Karpas-422 (cell line): ENCODE measurements at regions not wholly inside any gene's neighbourhood (a gene's known extent, or its start where the extent isn't known, plus 50 kb on each side); places are given as distances from the start of the nearest gene placed in this dataset.
A peak's percentile ranks its signal among the peaks of the same experiment; 100 is the strongest.

Source experiments
- DNase-seq: peaks from one replicate; pipeline ENCODE4 v3.0.0-alpha.2; 2015
- H2AFZ ChIP-seq: fragments of 200-600 bp; sonication (generic); 2 replicates; pipeline ENCODE4 v1.6.1; 2014; ENCODE audit warnings: antibody characterized with exemption, low read length, mixed read lengths
- H3K27ac ChIP-seq: fragments of 200-600 bp; sonication (generic); 2 replicates; pipeline ENCODE4 v1.5.1; 2014; ENCODE audit warnings: mild to moderate bottlenecking, low read length, moderate library complexity
- H3K27me3 ChIP-seq: fragments of 200-600 bp; sonication (generic); 2 replicates; pipeline ENCODE4 v1.6.1; 2014; ENCODE audit warnings: low read length, mixed read lengths
- H3K36me3 ChIP-seq: fragments of 200-600 bp; sonication (generic); 2 replicates; pipeline ENCODE4 v1.6.1; 2014; ENCODE audit warnings: low read length, mixed read lengths; ENCODE audit not compliant: insufficient read depth
- H3K4me1 ChIP-seq: fragments of 200-600 bp; sonication (generic); 2 replicates; pipeline ENCODE4 v1.6.1; 2014; ENCODE audit warnings: mild to moderate bottlenecking, low read length, mixed read lengths
- H3K4me2 ChIP-seq: fragments of 200-600 bp; sonication (generic); 2 replicates; pipeline ENCODE4 v1.6.1; 2014; ENCODE audit warnings: low read length, low read depth, mild to moderate bottlenecking; ENCODE audit not compliant: poor library complexity, severe bottlenecking
- H3K4me3 ChIP-seq: fragments of 200-600 bp; sonication (generic); 2 replicates; pipeline ENCODE4 v1.5.1; 2014; ENCODE audit warnings: mild to moderate bottlenecking, antibody characterized with exemption, low read length, mixed read lengths
- H3K79me2 ChIP-seq: fragments of 200-600 bp; sonication (generic); 2 replicates; pipeline ENCODE4 v1.6.1; 2014; ENCODE audit warnings: mild to moderate bottlenecking, low read length, mixed read lengths
- H3K9ac ChIP-seq: fragments of 200-600 bp; sonication (generic); 2 replicates; pipeline ENCODE4 v1.6.0; 2014; ENCODE audit warnings: low read length
- H3K9me2 ChIP-seq: fragments of 200-600 bp; sonication (generic), shearing (Covaris generic); replicated peaks from 2 replicates; pipeline ENCODE4 v1.6.0; 2014; ENCODE audit warnings: mild to moderate bottlenecking, low read length, moderate library complexity; ENCODE audit not compliant: insufficient read depth
- H3K9me3 ChIP-seq: fragments of 300-700, 200-600 bp; sonication (generic); 2 replicates; pipeline ENCODE4 v1.6.1; 2014; ENCODE audit warnings: low read length, mixed read lengths
- H4K20me1 ChIP-seq: fragments of 200-600 bp; sonication (generic); 2 replicates; pipeline ENCODE4 v1.6.1; 2014; ENCODE audit warnings: mild to moderate bottlenecking, antibody characterized with exemption, low read length, low read depth; ENCODE audit not compliant: insufficient read depth

DNA sequence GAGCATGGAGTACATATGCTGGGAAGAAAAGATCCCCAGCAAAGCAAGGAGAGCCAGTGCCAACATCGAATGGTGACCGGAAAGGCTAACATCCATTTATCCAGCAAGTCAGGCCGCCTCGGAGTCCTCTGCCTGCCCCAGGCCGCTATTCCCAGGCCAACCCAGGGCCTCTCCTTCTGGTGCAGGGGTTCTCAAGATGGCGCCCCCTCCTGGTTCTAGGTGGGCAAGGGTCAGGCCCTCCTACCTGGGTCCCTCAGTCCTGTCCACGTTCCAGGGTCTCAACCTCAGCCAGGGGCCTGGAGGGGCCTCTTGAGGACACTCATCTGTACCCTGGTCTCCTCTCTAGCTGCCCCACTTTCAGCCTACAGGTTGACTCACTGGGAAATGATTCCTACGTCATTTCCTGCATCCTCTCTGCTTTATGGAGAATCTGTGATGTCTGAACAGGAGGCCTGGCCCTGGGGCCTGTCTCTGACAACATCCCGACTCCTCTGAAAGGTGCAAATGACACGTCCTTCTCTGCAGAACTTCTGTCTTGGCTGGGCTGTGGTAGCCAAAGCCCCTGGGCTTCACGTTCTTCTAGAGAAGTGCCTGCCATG lies 145.3 kb downstream of the PSMG1 start:
- H3K27ac ChIP-seq: no peak overlapping the region
- DNase-seq: peak; percentile 47

GRCh38 chr21:39036581-39036980 lies 146.7 kb downstream of the PSMG1 start:
- Histone ChIP-seq H3K9me2 (no peaks in the 10 kb centered on the region), H3K4me2 (no peak overlapping the region), H3K36me3 (no peaks in the 10 kb centered on the region), H2AFZ (no peak overlapping the region), H3K9me3 (no peaks in the 10 kb centered on the region), H3K4me3 (no peak overlapping the region), H3K27me3 (no peaks in the 10 kb centered on the region), H3K9ac (no peak overlapping the region), H3K79me2 (no peaks in the 10 kb centered on the region), H4K20me1 (no peaks in the 10 kb centered on the region), H3K27ac (no peak overlapping the region), H3K4me1 (no peaks in the 10 kb centered on the region)
- DNase-seq: no peak

More for the DNA sequence above, 145.3 kb downstream of the PSMG1 start:
- H3K9me3 ChIP-seq: no peaks in the 10 kb centered on the region
- H3K9ac ChIP-seq: no peak overlapping the region
- peak overlapping the region; percentile 53; the same call in 1 of the 2 replicates for H2AFZ ChIP-seq
- no peak overlapping the region for H3K4me2 ChIP-seq
- H3K79me2 ChIP-seq: no peaks in the 10 kb centered on the region
- no peak overlapping the region for H3K4me3 ChIP-seq
- no peaks in the 10 kb centered on the region for H3K4me1 ChIP-seq
- H3K9me2 ChIP-seq: no peaks in the 10 kb centered on the region
- H3K36me3 ChIP-seq: no peaks in the 10 kb centered on the region
- H3K27me3 ChIP-seq: no peaks in the 10 kb centered on the region
- H4K20me1 ChIP-seq: no peaks in the 10 kb centered on the region

DNA sequence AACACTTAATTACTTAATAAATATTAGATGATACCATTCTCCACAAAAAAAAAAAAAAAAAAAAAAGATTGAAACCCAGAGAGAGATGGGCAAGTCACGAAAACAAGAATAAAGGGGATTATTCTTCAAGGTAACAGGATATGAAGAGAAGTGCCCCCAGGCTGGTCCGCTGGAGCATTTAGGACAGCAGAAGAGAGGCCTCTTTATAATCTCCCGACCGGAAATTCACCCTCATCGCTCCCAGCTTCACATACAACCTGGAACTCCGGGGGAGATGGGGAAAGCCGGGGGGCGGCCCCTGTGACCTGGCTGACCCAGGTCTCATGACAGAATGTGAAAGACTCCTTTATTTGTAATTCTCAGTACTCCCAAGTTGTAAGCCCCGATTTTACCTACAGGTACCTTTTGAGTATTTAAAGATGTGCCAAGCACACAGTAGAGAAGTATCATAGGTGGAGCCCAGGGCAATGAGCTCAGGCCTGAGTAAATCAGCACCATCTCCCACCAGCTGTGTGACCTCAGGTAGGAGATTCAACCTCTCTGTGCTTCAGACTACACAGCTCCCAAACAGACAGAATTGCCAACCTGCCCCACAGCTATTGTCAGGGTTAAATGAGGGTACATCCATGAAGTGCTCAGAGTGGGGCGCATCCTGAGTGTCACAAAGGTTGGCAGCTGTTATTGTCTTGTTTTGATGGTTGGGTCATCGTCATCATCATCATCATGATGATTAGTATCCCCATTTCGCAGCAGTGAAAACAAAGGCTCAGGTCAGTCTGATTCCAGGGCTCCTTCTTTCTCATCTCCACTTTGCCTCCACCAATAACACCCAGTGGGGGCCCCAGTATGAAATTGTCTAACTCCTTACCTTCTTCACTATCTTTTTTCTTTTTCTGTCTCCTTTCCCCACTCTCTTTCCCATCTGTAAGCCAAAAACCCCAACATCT lies 148.4 kb downstream of the PSMG1 start:
- Histone ChIP-seq H3K4me3 (no peak overlapping the region), H3K4me1 (no peaks in the 10 kb centered on the region), H3K27me3 (no peaks in the 10 kb centered on the region), H2AFZ (no peak overlapping the region), H3K9me2 (no peaks in the 10 kb centered on the region), H3K9me3 (no peaks in the 10 kb centered on the region), H3K27ac (no peak overlapping the region), H3K4me2 (no peak overlapping the region), H3K79me2 (no peaks in the 10 kb centered on the region), H3K9ac (no peak overlapping the region), H4K20me1 (no peaks in the 10 kb centered on the region), H3K36me3 (no peaks in the 10 kb centered on the region)
- DNase-seq: no peak

DNA sequence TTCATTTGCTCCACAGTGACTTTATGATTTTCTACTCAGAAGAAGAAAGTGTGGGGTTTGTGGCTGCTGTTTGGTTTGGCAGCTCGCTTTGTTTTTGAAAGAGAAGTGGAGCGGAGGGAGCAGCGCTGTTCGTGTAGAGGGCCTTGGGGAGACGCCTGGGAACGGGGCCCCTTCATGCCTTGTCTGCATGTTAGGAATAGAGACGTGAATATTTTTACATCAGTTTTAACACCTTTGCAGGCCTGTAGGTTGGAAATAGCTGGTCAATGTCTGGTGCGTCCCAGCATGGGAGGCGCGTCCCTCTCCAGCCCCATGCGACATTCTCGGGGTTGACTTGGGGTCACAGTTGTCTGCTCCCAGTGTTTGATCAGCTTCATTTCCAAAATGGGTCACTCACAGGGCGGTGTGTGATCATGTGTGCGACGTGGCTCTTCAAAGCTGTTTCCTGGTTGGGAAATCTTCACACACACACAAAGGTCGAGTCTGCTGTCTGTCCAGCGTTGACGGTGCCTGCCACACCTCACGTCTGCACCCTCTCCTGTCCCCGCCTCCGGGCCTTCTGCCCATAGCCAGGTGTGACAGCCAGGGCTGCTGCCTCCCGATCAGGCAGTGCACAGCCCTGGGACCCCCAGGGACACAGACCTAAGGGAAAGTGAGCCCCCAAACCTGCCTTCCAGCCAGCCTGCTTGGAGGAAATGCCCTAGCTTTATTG lies 149.2 kb downstream of the PSMG1 start:
- no peaks in the 10 kb centered on the region for H3K79me2 ChIP-seq
- H3K4me2 ChIP-seq: no peak overlapping the region
- H3K4me3 ChIP-seq: no peak overlapping the region
- no peak overlapping the region for H3K9ac ChIP-seq
- no peak overlapping the region for H2AFZ ChIP-seq
- H3K9me2 ChIP-seq: no peaks in the 10 kb centered on the region
- DNase-seq: no peak
- no peaks in the 10 kb centered on the region for H3K9me3 ChIP-seq
- no peak overlapping the region for H3K27ac ChIP-seq
- H4K20me1 ChIP-seq: no peaks in the 10 kb centered on the region
- H3K36me3 ChIP-seq: no peaks in the 10 kb centered on the region
- H3K27me3 ChIP-seq: no peaks in the 10 kb centered on the region
- no peaks in the 10 kb centered on the region for H3K4me1 ChIP-seq

DNA sequence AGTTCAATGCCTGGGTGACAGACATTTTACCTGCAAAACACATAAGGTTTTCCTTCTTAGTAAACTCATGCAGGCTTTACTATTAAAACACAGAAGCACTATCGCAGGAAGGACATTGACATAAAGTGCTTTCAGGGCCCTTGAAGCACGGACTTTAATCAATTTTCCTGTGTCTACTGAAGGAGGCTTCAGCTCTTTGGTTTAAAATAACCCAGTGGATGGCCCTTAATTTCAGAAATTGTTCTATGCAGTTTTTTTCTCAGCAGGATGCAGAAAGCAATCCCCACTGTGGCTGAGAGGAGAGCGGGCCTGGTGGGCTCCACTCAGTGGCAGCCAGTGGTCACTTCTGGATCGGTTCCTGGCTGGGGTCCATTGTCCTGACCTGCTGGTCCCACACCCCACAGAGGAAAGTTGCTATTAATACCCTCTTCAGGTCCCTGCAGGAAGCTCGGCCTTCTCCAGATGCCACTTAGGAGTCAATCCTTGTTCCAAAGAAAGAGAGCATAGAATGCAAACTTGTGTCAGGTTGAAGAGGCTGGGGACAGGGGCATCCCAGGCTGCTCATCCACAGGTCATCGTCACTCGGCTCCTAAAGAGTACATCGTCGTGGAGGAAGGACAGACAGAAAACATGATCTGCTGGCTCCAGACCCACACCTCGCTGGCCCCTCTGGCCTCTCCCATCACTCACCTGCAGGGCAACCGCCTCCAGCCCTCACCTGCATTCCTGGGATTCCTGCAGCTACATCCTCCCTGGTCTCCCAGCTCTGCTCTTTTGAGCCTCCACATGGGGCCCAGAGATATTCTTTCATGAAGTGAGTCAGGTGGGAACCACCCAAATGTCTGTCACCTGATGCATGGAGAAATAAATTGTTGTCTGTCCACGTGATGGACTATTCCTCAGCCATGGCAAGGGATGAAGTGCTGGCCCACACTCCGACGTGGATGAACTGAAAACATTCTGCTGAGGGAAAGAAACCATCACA lies 153.1 kb downstream of the PSMG1 start:
- H3K36me3 ChIP-seq: no peaks in the 10 kb centered on the region
- H3K27me3 ChIP-seq: no peaks in the 10 kb centered on the region
- no peaks in the 10 kb centered on the region for H3K79me2 ChIP-seq
- H3K4me2 ChIP-seq: no peak overlapping the region
- H3K9me2 ChIP-seq: no peaks in the 10 kb centered on the region
- no peak overlapping the region for H3K9ac ChIP-seq
- no peak overlapping the region for H2AFZ ChIP-seq
- no peak for DNase-seq
- no peaks in the 10 kb centered on the region for H4K20me1 ChIP-seq
- no peaks in the 10 kb centered on the region for H3K9me3 ChIP-seq
- H3K4me3 ChIP-seq: no peak overlapping the region
- H3K4me1 ChIP-seq: no peaks in the 10 kb centered on the region
- H3K27ac ChIP-seq: no peak overlapping the region

- Histone ChIP-seq H3K9ac (no peak overlapping the region), H3K4me3 (no peak overlapping the region), H3K4me2 (no peak overlapping the region), H3K79me2 (no peaks in the 10 kb centered on the region), H3K4me1 (no peaks in the 10 kb centered on the region), H2AFZ (no peak overlapping the region), H3K27me3 (no peaks in the 10 kb centered on the region), H3K9me3 (no peaks in the 10 kb centered on the region), H3K27ac (no peak overlapping the region), H3K9me2 (no peaks in the 10 kb centered on the region), H3K36me3 (no peaks in the 10 kb centered on the region), H4K20me1 (no peaks in the 10 kb centered on the region)
- DNase-seq: no peak
Measured at GRCh38 chr21:39029086-39029755, 154.0 kb downstream of the PSMG1 start.

GRCh38 chr21:39025198-39025597 lies 158.1 kb downstream of the PSMG1 start:
- H3K9me2 ChIP-seq: no peaks in the 10 kb centered on the region
- H2AFZ ChIP-seq: no peak overlapping the region
- no peak for DNase-seq
- H3K27me3 ChIP-seq: no peaks in the 10 kb centered on the region
- H3K9ac ChIP-seq: no peak overlapping the region
- no peaks in the 10 kb centered on the region for H3K4me1 ChIP-seq
- no peaks in the 10 kb centered on the region for H3K79me2 ChIP-seq
- H3K4me2 ChIP-seq: no peak overlapping the region
- H3K36me3 ChIP-seq: no peaks in the 10 kb centered on the region
- no peaks in the 10 kb centered on the region for H3K9me3 ChIP-seq
- H3K27ac ChIP-seq: no peak overlapping the region
- no peak overlapping the region for H3K4me3 ChIP-seq
- no peaks in the 10 kb centered on the region for H4K20me1 ChIP-seq
